ENCODE measurements at regions not wholly inside any gene's neighbourhood (a gene's known extent, or its start where the extent isn't known, plus 50 kb on each side); places are given as distances from the start of the nearest gene placed in this dataset.
"Not testable (repeated sequence)": the region's sequence is repeated elsewhere in the genome, so short reads cannot be mapped to it uniquely, and the experiment has no call there.

GRCh38 chr5:108528655-108529054, 146.8 kb upstream of the FBXL17 start:
- DNase-seq = no peak

- DNase-seq = no peak
These were observed 142.7 kb upstream of the FBXL17 start for GRCh38 chr5:108524564-108524963.

- peak; percentile 6 for DNase-seq
These were observed 141.5 kb upstream of the FBXL17 start for GRCh38 chr5:108523360-108523759.

- DNase-seq = peak; percentile 69
These were observed 140.1 kb upstream of the FBXL17 start for GRCh38 chr5:108521841-108522506.

- peak; percentile 78 for DNase-seq
These were observed 139.3 kb upstream of the FBXL17 start for GRCh38 chr5:108521011-108521700.

- DNase-seq = no peak
These were observed 134.9 kb upstream of the FBXL17 start for GRCh38 chr5:108516785-108517184.

GRCh38 chr5:108515517-108516105, 133.7 kb upstream of the FBXL17 start:
- DNase-seq = no peak

- no peak for DNase-seq
These were observed 127.1 kb upstream of the FBXL17 start for GRCh38 chr5:108508979-108509378.

- no peak for DNase-seq
These were observed 125.7 kb upstream of the FBXL17 start for GRCh38 chr5:108507631-108508030.

- no peak for DNase-seq
These were observed 123.7 kb upstream of the FBXL17 start for GRCh38 chr5:108505608-108506007.

GRCh38 chr5:108504974-108505373, 123.1 kb upstream of the FBXL17 start:
- DNase-seq = no peak

GRCh38 chr5:108503986-108504385, 122.1 kb upstream of the FBXL17 start:
- DNase-seq = no peak

GRCh38 chr5:108495615-108496014, 113.7 kb upstream of the FBXL17 start:
- not testable (repeated sequence) for DNase-seq

- DNase-seq = no peak
These were observed 106.1 kb upstream of the FBXL17 start for GRCh38 chr5:108487951-108488350.

- DNase-seq = no peak
These were observed 102.1 kb upstream of the FBXL17 start for GRCh38 chr5:108484035-108484434.

- DNase-seq = peak; percentile 56
These were observed 99.5 kb upstream of the FBXL17 start for GRCh38 chr5:108481355-108481931.

- DNase-seq = no peak
These were observed 90.3 kb upstream of the FBXL17 start for GRCh38 chr5:108472237-108472636.

GRCh38 chr5:108467563-108467962, 85.7 kb upstream of the FBXL17 start:
- DNase-seq = no peak

GRCh38 chr5:108461628-108462367, 79.9 kb upstream of the FBXL17 start:
- no peak for DNase-seq

- no peak for DNase-seq
These were observed 77.9 kb upstream of the FBXL17 start for GRCh38 chr5:108459769-108460168.

GRCh38 chr5:108451269-108451668, 69.4 kb upstream of the FBXL17 start:
- DNase-seq = no peak

- DNase-seq = not testable (repeated sequence)
These were observed 62.2 kb upstream of the FBXL17 start for GRCh38 chr5:108444130-108444529.

GRCh38 chr5:108442063-108442651, 60.3 kb upstream of the FBXL17 start:
- DNase-seq = not testable (repeated sequence)

All from RPMI8226 (cell line).